ENCODE measurements at regions not wholly inside any gene's neighbourhood (a gene's known extent, or its start where the extent isn't known, plus 50 kb on each side); places are given as distances from the start of the nearest gene placed in this dataset.

- no peak for TF ChIP-seq CTCF (IDR thresholded peaks at IDR 0.05)
- Histone ChIP-seq H3K27ac (no peak overlapping the region), H3K4me3 (no peak overlapping the region)
- no peak for DNase-seq (ENCODE audit: low spot score)
These were observed 539.1 kb upstream of the MARCKS start for GRCh38 chr6:113317891-113318574.

GRCh38 chr6:113318575-113318917 is 538.6 kb upstream of the MARCKS start:
- DNase-seq (ENCODE audit: low spot score), result no peak
- no peak for TF ChIP-seq CTCF (IDR thresholded peaks at IDR 0.05)
- H3K4me3 ChIP-seq, result no peak overlapping the region
- no peak overlapping the region for H3K27ac ChIP-seq

- DNase-seq (ENCODE audit: low spot score), result no peak
- Histone ChIP-seq H3K4me3 (no peak overlapping the region), H3K27ac (no peak overlapping the region)
- no peak for TF ChIP-seq CTCF (IDR thresholded peaks at IDR 0.05)
These were observed 536.5 kb upstream of the MARCKS start for GRCh38 chr6:113320653-113321052.

GRCh38 chr6:113326781-113327180 is 530.4 kb upstream of the MARCKS start:
- Histone ChIP-seq H3K4me3 (no peak overlapping the region), H3K27ac (no peak overlapping the region)
- DNase-seq (ENCODE audit: low spot score), result no peak
- no peak for TF ChIP-seq CTCF (IDR thresholded peaks at IDR 0.05)

GRCh38 chr6:113328886-113329381 is 528.2 kb upstream of the MARCKS start:
- Histone ChIP-seq H3K4me3 (no peak overlapping the region), H3K27ac (no peak overlapping the region)
- no peak for TF ChIP-seq CTCF (IDR thresholded peaks at IDR 0.05)
- no peak for DNase-seq (ENCODE audit: low spot score)

GRCh38 chr6:113329942-113330635 is 527.1 kb upstream of the MARCKS start:
- no peak for TF ChIP-seq CTCF (IDR thresholded peaks at IDR 0.05)
- no peak for DNase-seq (ENCODE audit: low spot score)
- no peak overlapping the region for H3K27ac ChIP-seq
- H3K4me3 ChIP-seq, result no peak overlapping the region

- H3K4me3 ChIP-seq, result no peak overlapping the region
- H3K27ac ChIP-seq, result no peak overlapping the region
- no peak for DNase-seq (ENCODE audit: low spot score)
- TF ChIP-seq CTCF (IDR thresholded peaks at IDR 0.05), result no peak
These were observed 526.6 kb upstream of the MARCKS start for GRCh38 chr6:113330636-113330946.
